ENCODE measurements at regions not wholly inside any gene's neighbourhood (a gene's known extent, or its start where the extent isn't known, plus 50 kb on each side); places are given as distances from the start of the nearest gene placed in this dataset.

GRCh38 chr2:57848723-57849122 lies 197.9 kb upstream of the VRK2 start:
- no peak overlapping the region for H3K4me3 ChIP-seq (ENCODE audit: low read depth, low read length)
- no peak for TF ChIP-seq CTCF (IDR thresholded peaks at IDR 0.05; ENCODE audit: insufficient read depth, low read length, poor library complexity, severe bottlenecking)
- no peaks in the 10 kb centered on the region for H3K27me3 ChIP-seq (ENCODE audit: control insufficient read depth, insufficient read depth, low read length)
- no peak for DNase-seq (ENCODE audit: low read depth)
- no peaks in the 10 kb centered on the region for H3K36me3 ChIP-seq (ENCODE audit: control insufficient read depth, insufficient read depth, low read length)

DNA sequence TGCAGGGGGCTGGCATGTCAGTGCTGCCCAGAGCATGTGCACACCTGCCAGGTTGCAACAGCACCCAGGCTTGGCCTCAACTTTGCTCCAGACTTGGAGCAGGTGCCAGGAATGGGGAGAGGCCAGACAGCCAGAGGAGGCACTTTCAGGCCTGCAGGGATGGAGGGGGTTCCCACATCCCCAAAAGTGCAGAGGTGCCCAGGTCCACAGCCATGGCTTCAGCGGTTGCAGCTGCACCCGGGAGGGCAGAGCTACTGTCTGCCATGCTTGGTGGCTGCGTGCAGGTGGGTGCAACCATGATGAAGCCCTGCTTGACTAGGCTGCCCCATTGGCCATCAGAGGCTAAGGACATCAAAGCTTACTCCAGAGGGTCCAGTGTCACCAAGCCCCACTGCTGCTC lies 196.8 kb upstream of the VRK2 start:
- Histone ChIP-seq H3K4me3 (ENCODE audit: low read depth, low read length) (no peak overlapping the region), H3K36me3 (ENCODE audit: control insufficient read depth, insufficient read depth, low read length) (no peaks in the 10 kb centered on the region), H3K27me3 (ENCODE audit: control insufficient read depth, insufficient read depth, low read length) (no peaks in the 10 kb centered on the region)
- DNase-seq (ENCODE audit: low read depth) = no peak
- no peak for TF ChIP-seq CTCF (IDR thresholded peaks at IDR 0.05; ENCODE audit: insufficient read depth, low read length, poor library complexity, severe bottlenecking)

DNA sequence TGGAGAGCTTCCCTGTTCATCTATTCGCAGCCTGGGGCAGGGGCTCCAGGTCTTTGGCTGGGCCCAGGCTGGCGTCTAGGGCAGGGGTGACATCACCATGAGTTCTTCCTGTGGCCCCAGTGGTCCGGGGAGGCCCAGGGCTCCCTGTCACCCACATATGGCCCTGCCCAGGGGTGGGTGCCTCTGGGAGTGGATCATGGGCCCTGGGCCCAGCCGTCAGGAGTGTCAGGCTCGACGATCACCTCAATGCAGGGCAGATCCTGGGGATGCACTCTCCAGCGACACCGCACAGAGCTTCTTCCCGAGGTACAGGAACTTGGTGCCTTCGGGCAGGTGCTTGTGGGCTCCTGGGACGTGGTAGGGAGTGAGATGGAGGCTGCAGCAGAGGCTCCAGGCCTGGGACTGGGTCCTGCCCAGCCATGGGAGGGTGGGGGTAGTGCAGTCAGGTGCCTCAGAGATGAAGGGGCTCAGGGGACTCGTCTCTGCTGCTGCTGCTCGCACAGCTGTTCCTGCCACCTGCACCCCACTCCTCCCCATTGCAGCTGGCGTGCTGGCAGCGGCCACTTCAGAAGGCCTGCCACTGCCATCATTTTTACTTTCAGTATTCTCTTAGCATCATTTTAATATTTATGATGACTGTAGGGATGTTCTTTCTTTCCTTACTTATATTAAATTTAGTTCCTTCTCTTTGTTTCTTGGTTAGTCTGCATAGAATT lies 196.0 kb upstream of the VRK2 start:
- Histone ChIP-seq H3K36me3 (ENCODE audit: control insufficient read depth, insufficient read depth, low read length) (no peaks in the 10 kb centered on the region), H3K27me3 (ENCODE audit: control insufficient read depth, insufficient read depth, low read length) (no peaks in the 10 kb centered on the region), H3K4me3 (ENCODE audit: low read depth, low read length) (no peak overlapping the region)
- no peak for DNase-seq (ENCODE audit: low read depth)
- no peak for TF ChIP-seq CTCF (IDR thresholded peaks at IDR 0.05; ENCODE audit: insufficient read depth, low read length, poor library complexity, severe bottlenecking)

DNA sequence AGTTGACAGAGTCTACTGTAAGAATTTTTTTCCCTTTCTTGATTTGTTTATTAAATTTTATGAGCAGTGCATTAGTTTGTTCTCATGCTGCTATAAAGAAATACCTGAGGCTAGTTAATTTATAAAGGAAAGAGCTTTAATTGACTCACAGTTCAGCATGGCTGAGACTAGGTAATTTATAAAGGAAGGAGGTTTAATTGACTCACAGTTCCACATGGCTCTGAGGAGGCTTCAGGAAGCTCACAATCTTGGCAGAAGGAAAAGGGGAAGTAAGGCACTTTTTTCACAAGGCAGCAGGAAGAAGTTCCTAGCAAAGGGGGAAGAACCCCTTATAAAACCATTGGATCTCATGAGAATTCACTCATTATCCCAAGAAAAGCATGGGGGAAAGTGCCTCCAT lies 191.4 kb upstream of the VRK2 start:
- H3K27me3 ChIP-seq (ENCODE audit: control insufficient read depth, insufficient read depth, low read length) = no peaks in the 10 kb centered on the region
- TF ChIP-seq CTCF (IDR thresholded peaks at IDR 0.05; ENCODE audit: insufficient read depth, low read length, poor library complexity, severe bottlenecking) = no peak
- H3K4me3 ChIP-seq (ENCODE audit: low read depth, low read length) = no peak overlapping the region
- DNase-seq (ENCODE audit: low read depth) = no peak
- H3K36me3 ChIP-seq (ENCODE audit: control insufficient read depth, insufficient read depth, low read length) = no peaks in the 10 kb centered on the region

DNA sequence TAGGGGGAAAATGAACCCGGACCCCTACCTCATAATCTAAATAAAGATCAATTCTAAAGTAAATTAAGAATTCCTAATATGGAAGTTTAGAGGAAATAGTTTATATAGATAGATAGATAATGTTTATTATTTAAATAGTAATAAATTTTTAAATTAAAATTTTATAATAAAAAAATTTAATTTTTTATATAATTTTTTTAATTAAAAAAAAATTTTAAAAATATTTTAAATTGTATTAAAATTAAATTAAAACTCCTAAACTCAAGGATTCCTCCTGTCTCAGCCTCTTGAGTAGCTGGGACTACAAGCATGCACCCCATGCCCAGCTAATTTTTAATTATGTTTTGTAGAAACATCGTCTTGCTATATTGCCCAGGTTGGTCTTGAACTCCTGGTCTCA lies 186.9 kb upstream of the VRK2 start:
- H3K27me3 ChIP-seq (ENCODE audit: control insufficient read depth, insufficient read depth, low read length) = no peaks in the 10 kb centered on the region
- TF ChIP-seq CTCF (IDR thresholded peaks at IDR 0.05; ENCODE audit: insufficient read depth, low read length, poor library complexity, severe bottlenecking) = no peak

GRCh38 chr2:57862153-57862552 lies 184.5 kb upstream of the VRK2 start:
- no peak for DNase-seq (ENCODE audit: low read depth)
- TF ChIP-seq CTCF (IDR thresholded peaks at IDR 0.05; ENCODE audit: insufficient read depth, low read length, poor library complexity, severe bottlenecking) = no peak

More for the DNA sequence above, 186.9 kb upstream of the VRK2 start:
- no peak for DNase-seq (ENCODE audit: low read depth)
- Histone ChIP-seq H3K36me3 (ENCODE audit: control insufficient read depth, insufficient read depth, low read length) (no peaks in the 10 kb centered on the region), H3K4me3 (ENCODE audit: low read depth, low read length) (no peak overlapping the region)

More at GRCh38 chr2:57862153-57862552, 184.5 kb upstream of the VRK2 start:
- H3K36me3 ChIP-seq (ENCODE audit: control insufficient read depth, insufficient read depth, low read length) = no peaks in the 10 kb centered on the region
- H3K4me3 ChIP-seq (ENCODE audit: low read depth, low read length) = no peak overlapping the region
- H3K27me3 ChIP-seq (ENCODE audit: control insufficient read depth, insufficient read depth, low read length) = no peaks in the 10 kb centered on the region
